ENCODE measurements at regions not wholly inside any gene's neighbourhood (a gene's known extent, or its start where the extent isn't known, plus 50 kb on each side); places are given as distances from the start of the nearest gene placed in this dataset.

GRCh38 chr15:35596285-35596684 lies 50.3 kb upstream of the DPH6 start:
- DNase-seq (ENCODE audit: low read depth in 3 of 3): no peak

- DNase-seq (ENCODE audit: low read depth in 3 of 3): no peak
These were observed 56.9 kb upstream of the DPH6 start for GRCh38 chr15:35602836-35603235.

GRCh38 chr15:35603301-35603700 lies 57.3 kb upstream of the DPH6 start:
- DNase-seq (ENCODE audit: low read depth in 3 of 3): no peak

- no peak for DNase-seq (ENCODE audit: low read depth in 3 of 3)
These were observed 57.9 kb upstream of the DPH6 start for GRCh38 chr15:35603856-35604255.

GRCh38 chr15:35605764-35606449 lies 59.9 kb upstream of the DPH6 start:
- no peak for DNase-seq (ENCODE audit: low read depth in 3 of 3)

GRCh38 chr15:35606450-35606779 lies 60.5 kb upstream of the DPH6 start:
- no peak for DNase-seq (ENCODE audit: low read depth in 3 of 3)

- no peak for DNase-seq (ENCODE audit: low read depth in 3 of 3)
These were observed 70.7 kb upstream of the DPH6 start for GRCh38 chr15:35616498-35617271.

GRCh38 chr15:35618260-35619188 lies 72.6 kb upstream of the DPH6 start:
- DNase-seq (ENCODE audit: low read depth in 3 of 3): no peak

- DNase-seq (ENCODE audit: low read depth in 3 of 3): no peak
These were observed 76.8 kb upstream of the DPH6 start for GRCh38 chr15:35622641-35623340.

- no peak for DNase-seq (ENCODE audit: low read depth in 3 of 3)
These were observed 78.9 kb upstream of the DPH6 start for GRCh38 chr15:35624881-35625280.

GRCh38 chr15:35626571-35627318 lies 80.8 kb upstream of the DPH6 start:
- DNase-seq (ENCODE audit: low read depth in 3 of 3): no peak

- DNase-seq (ENCODE audit: low read depth in 3 of 3): no peak
These were observed 81.7 kb upstream of the DPH6 start for GRCh38 chr15:35627696-35628095.

GRCh38 chr15:35629766-35630165 lies 83.8 kb upstream of the DPH6 start:
- no peak for DNase-seq (ENCODE audit: low read depth in 3 of 3)

GRCh38 chr15:35630532-35630931 lies 84.6 kb upstream of the DPH6 start:
- no peak for DNase-seq (ENCODE audit: low read depth in 3 of 3)

GRCh38 chr15:35630985-35631384 lies 85.0 kb upstream of the DPH6 start:
- no peak for DNase-seq (ENCODE audit: low read depth in 3 of 3)

- DNase-seq (ENCODE audit: low read depth in 3 of 3): no peak
These were observed 87.7 kb upstream of the DPH6 start for GRCh38 chr15:35633677-35634076.

- DNase-seq (ENCODE audit: low read depth in 3 of 3): no peak
These were observed 100.8 kb upstream of the DPH6 start for GRCh38 chr15:35646790-35647189.

- DNase-seq (ENCODE audit: low read depth in 3 of 3): no peak
These were observed 101.3 kb upstream of the DPH6 start for GRCh38 chr15:35647303-35647702.

GRCh38 chr15:35648941-35649340 lies 103.0 kb upstream of the DPH6 start:
- DNase-seq (ENCODE audit: low read depth in 3 of 3): no peak

GRCh38 chr15:35649575-35649974 lies 103.6 kb upstream of the DPH6 start:
- no peak for DNase-seq (ENCODE audit: low read depth in 3 of 3)

GRCh38 chr15:35654332-35654731 lies 108.4 kb upstream of the DPH6 start:
- no peak for DNase-seq (ENCODE audit: low read depth in 3 of 3)

Measured in stimulated activated CD4-positive, alpha-beta T cell treated with anti-CD3 and anti-CD28 coated beads, TNF-alpha, amount 100 ng/mL, for 48 hours (primary cell).